H1 (cell line): ENCODE measurements at regions not wholly inside any gene's neighbourhood (a gene's known extent, or its start where the extent isn't known, plus 50 kb on each side); places are given as distances from the start of the nearest gene placed in this dataset.

Experiments
- CTCF ChIA-PET: fragments of 300-600 bp; sonication (Branson Sonifier 250); formaldehyde crosslinking; loops from one replicate; lab custom pipeline; 2021; ENCODE audit not compliant: partially characterized antibody; lab: Charles Lee
- POLR2A ChIA-PET: fragments of 300-600 bp; sonication (Branson Sonifier 250); formaldehyde crosslinking; loops from one replicate; lab custom pipeline; 2021; ENCODE audit warnings: inconsistent platforms; ENCODE audit not compliant: partially characterized antibody; lab: Charles Lee
- DNase-seq, 2 experiments: peaks; one replicate each; pipeline versions ENCODE4 v3.0.0 to v3.0.0-alpha.2; 2010 to 2022; ENCODE audit warnings: low spot score in 2 of 2, low read depth in 1 of 2, mixed read lengths in 1 of 2
- FAIRE-seq: peaks from 2 replicates; lab custom pipeline; 2011; peaks lifted over from hg19 to GRCh38; lab: Jason Lieb, UNC
- H2AFZ ChIP-seq: 2 replicates; pipeline ENCODE4 v1.8.1; 2012; ENCODE audit warnings: low read length, inconsistent platforms
- H2AK5ac ChIP-seq: 2 replicates; pipeline ENCODE4 v1.6.1; 2013; ENCODE audit warnings: low read depth, low read length
- H2BK120ac ChIP-seq: replicated peaks from 2 replicates; pipeline ENCODE3; 2013; ENCODE audit warnings: low read depth, low read length, inconsistent platforms
- H2BK12ac ChIP-seq: 2 replicates; pipeline ENCODE4 v1.6.1; 2013; ENCODE audit warnings: low read depth, low read length
- H2BK15ac ChIP-seq: 2 replicates; pipeline ENCODE4 v1.6.1; 2013; ENCODE audit warnings: low read length
- H2BK20ac ChIP-seq: 2 replicates; pipeline ENCODE4 v1.6.1; 2013; ENCODE audit warnings: low read length
- H2BK5ac ChIP-seq: 2 replicates; pipeline ENCODE4 v1.6.1; 2013; ENCODE audit warnings: low read depth, low read length
- H3K14ac ChIP-seq: 2 replicates; pipeline ENCODE4 v1.6.1; 2013; ENCODE audit warnings: inconsistent platforms; ENCODE audit not compliant: insufficient read length
- H3K18ac ChIP-seq: 2 replicates; pipeline ENCODE4 v1.6.1; 2013; ENCODE audit warnings: low read length; ENCODE audit errors: extremely low read depth
- H3K23ac ChIP-seq: 2 replicates; pipeline ENCODE4 v1.6.1; 2013; ENCODE audit warnings: inconsistent platforms; ENCODE audit not compliant: insufficient read length
- H3K23me2 ChIP-seq: 2 replicates; pipeline ENCODE4 v1.6.1; 2013; ENCODE audit warnings: low read depth, low read length
- H3K27ac ChIP-seq: 2 replicates; pipeline ENCODE4 v1.6.1; 2011; ENCODE audit warnings: low read depth, low read length, inconsistent platforms
- H3K27me3 ChIP-seq, 4 experiments: replicated peaks in 1 of 4; 1 replicate in 1 of 4; 2 replicates in 3 of 4; pipeline versions ENCODE4 v1.6.1 to v1.8.1; 2011 to 2013; ENCODE audit warnings: low read length in 3 of 4, mild to moderate bottlenecking in 3 of 4, inconsistent platforms in 2 of 4, mixed read lengths in 2 of 4, moderate library complexity in 1 of 4; ENCODE audit not compliant: control insufficient read depth in 3 of 4, insufficient read depth in 3 of 4; ENCODE audit errors: extremely low read depth in 1 of 4
- H3K36me3 ChIP-seq, 4 experiments: 2 replicates each; pipeline versions ENCODE4 v1.6.1 to v1.8.1; 2011 to 2013; ENCODE audit warnings: mild to moderate bottlenecking in 4 of 4, low read length in 3 of 4, moderate library complexity in 2 of 4, control low read depth in 1 of 4, inconsistent platforms in 1 of 4; ENCODE audit not compliant: insufficient read depth in 4 of 4, control insufficient read depth in 2 of 4
- H3K4ac ChIP-seq: replicated peaks from 2 replicates; pipeline ENCODE3; 2013; ENCODE audit warnings: low read length, low read depth, mixed read lengths, inconsistent platforms; ENCODE audit not compliant: insufficient read length
- H3K4me1 ChIP-seq, 4 experiments: replicated peaks in 1 of 4; 1 replicate in 1 of 4; 2 replicates in 3 of 4; pipeline versions ENCODE4 v1.6.1 to v1.8.1; 2011 to 2013; ENCODE audit warnings: low read length in 3 of 4, inconsistent platforms in 2 of 4, mixed read lengths in 1 of 4; ENCODE audit not compliant: insufficient read depth in 4 of 4, control insufficient read depth in 3 of 4
- H3K4me2 ChIP-seq, 2 experiments: 2 replicates each; pipeline versions ENCODE4 v1.6.1 to v1.8.1; 2011 to 2013; ENCODE audit warnings: low read depth in 2 of 2, low read length in 2 of 2, control low read depth in 1 of 2, inconsistent platforms in 1 of 2, mild to moderate bottlenecking in 1 of 2; ENCODE audit not compliant: insufficient read depth in 1 of 2
- H3K4me3 ChIP-seq, 4 experiments: fragments of 200-600, 300-600 bp in 1 of 4; sonication (generic), shearing (Covaris generic), sonication (Bioruptor Twin) in 1 of 4; 2 replicates each; pipeline versions ENCODE4 v1.5.1 to v1.8.1; 2011 to 2016; ENCODE audit warnings: low read length in 4 of 4, low read depth in 3 of 4, control low read depth in 2 of 4, inconsistent platforms in 2 of 4, mild to moderate bottlenecking in 2 of 4, mixed read lengths in 1 of 4, moderate library complexity in 1 of 4; ENCODE audit not compliant: insufficient read depth in 2 of 4; ENCODE audit errors: extremely low read depth in 1 of 4
- H3K56ac ChIP-seq: replicated peaks from 2 replicates; pipeline ENCODE3; 2013; ENCODE audit warnings: low read depth, mild to moderate bottlenecking, mixed read lengths, low read length, inconsistent platforms; ENCODE audit not compliant: insufficient read length
- H3K79me1 ChIP-seq: 2 replicates; pipeline ENCODE4 v1.6.1; 2013; ENCODE audit warnings: low read depth, low read length, control low read depth
- H3K79me2 ChIP-seq, 2 experiments: 2 replicates each; pipeline versions ENCODE4 v1.6.1 to v1.8.1; 2012 to 2013; ENCODE audit warnings: low read length in 2 of 2, mild to moderate bottlenecking in 2 of 2, inconsistent platforms in 1 of 2; ENCODE audit not compliant: insufficient read depth in 2 of 2, control insufficient read depth in 1 of 2
- H3K9ac ChIP-seq, 4 experiments: replicated peaks in 1 of 4; 1 replicate in 1 of 4; 2 replicates in 3 of 4; pipeline versions ENCODE4 v1.6.1 to v1.8.1; 2011 to 2013; ENCODE audit warnings: low read depth in 3 of 4, low read length in 3 of 4, control low read depth in 2 of 4, mild to moderate bottlenecking in 2 of 4, moderate library complexity in 2 of 4, inconsistent platforms in 1 of 4; ENCODE audit errors: extremely low read depth in 1 of 4
- H3K9me3 ChIP-seq, 2 experiments: 2 replicates each; pipeline versions ENCODE4 v1.6.1 to v1.8.1; 2012 to 2013; ENCODE audit warnings: mild to moderate bottlenecking in 2 of 2, moderate library complexity in 2 of 2, control low read depth in 1 of 2, inconsistent platforms in 1 of 2, low read depth in 1 of 2, low read length in 1 of 2, mixed read lengths in 1 of 2; ENCODE audit not compliant: insufficient read depth in 2 of 2
- H4K20me1 ChIP-seq, 2 experiments: replicated peaks in 1 of 2; 2 replicates each; pipeline versions ENCODE3 to v1.8.1; 2011 to 2013; ENCODE audit warnings: inconsistent platforms in 2 of 2, low read length in 2 of 2, mild to moderate bottlenecking in 1 of 2; ENCODE audit not compliant: insufficient read depth in 2 of 2, control insufficient read depth in 1 of 2
- H4K5ac ChIP-seq: 2 replicates; pipeline ENCODE4 v1.6.1; 2013; ENCODE audit warnings: low read length, low read depth, mixed read lengths, inconsistent platforms; ENCODE audit not compliant: insufficient read length
- H4K8ac ChIP-seq: 2 replicates; pipeline ENCODE4 v1.8.0; 2013; ENCODE audit warnings: mild to moderate bottlenecking, moderate library complexity, low read length, inconsistent platforms; ENCODE audit not compliant: insufficient read depth; ENCODE audit errors: extremely low read depth
- H4K91ac ChIP-seq: replicated peaks from 2 replicates; pipeline ENCODE3; 2013; ENCODE audit warnings: low read length, mixed read lengths, inconsistent platforms; ENCODE audit not compliant: insufficient read length
- CBX5 ChIP-seq: fragments of 300-800, 300-1000 bp; sonication (generic); IDR thresholded peaks from 2 replicates; pipeline ENCODE4 v1.7.1; 2016; ENCODE audit warnings: antibody characterized with exemption, low read length, low read depth
- EP300 ChIP-seq, 2 experiments: IDR thresholded peaks; 1 replicate in 1 of 2; 2 replicates in 1 of 2; pipeline ENCODE4 v1.6.1; 2011 to 2012; ENCODE audit warnings: low read depth in 2 of 2, low read length in 2 of 2, mild to moderate bottlenecking in 2 of 2, borderline replicate concordance in 1 of 2, inconsistent platforms in 1 of 2, moderate library complexity in 1 of 2
- TAF1 ChIP-seq: IDR thresholded peaks from 2 replicates; pipeline ENCODE4 v1.6.1; 2011; ENCODE audit warnings: mild to moderate bottlenecking, low read depth, low read length
- WGBS, 2 experiments: shearing (Covaris generic) in 1 of 2; methylation state at CpG; one replicate each; pipeline versions ENCODE4 v1.1.6 to v1.1.7; 2013 to 2015; ENCODE audit warnings: low lambda C conversion rate in 2 of 2, mixed read lengths in 2 of 2, inconsistent platforms in 1 of 2, low coverage in 1 of 2, missing lambda C conversion rate in 1 of 2; ENCODE audit not compliant: insufficient replicate concordance in 2 of 2, insufficient coverage in 1 of 2, insufficient read length in 1 of 2; ENCODE audit errors: extremely low coverage in 1 of 2, missing lambda C conversion rate in 1 of 2; 5-methylcytosine and 5-hydroxymethylcytosine counted together

DNA sequence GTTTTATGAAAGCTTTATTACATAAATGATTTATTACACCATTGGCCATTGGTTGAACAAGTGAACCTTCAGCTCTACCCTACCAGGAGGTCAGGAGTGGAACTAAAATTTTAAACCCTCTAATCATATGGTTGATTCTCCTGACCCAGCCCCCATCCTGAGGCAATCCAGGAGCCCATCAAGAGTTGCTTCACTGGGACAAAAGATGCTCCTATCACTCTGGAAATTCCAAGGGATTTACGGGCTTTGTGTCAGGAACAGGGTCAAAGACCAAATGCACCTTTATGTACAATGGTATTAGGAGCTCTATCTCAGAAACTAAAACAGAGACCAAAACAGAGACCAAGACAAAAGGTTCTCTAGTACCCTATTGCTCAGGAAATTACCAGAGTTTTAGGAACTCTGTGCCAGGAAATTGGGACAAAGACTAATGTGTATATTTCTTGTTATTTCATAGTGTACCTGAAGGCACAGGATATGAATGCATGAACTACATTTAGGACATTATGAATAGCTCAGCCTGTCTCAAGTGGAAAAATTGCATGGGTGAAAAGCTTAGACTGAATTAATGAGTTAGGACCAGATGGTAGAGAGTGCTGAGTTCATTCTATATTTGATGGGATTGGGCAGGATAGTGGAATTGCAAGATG lies 171.7 kb upstream of the FLRT2 start:
- H4K20me1 ChIP-seq = no peaks in the 10 kb centered on the region
- H3K9ac ChIP-seq = no peak overlapping the region
- H3K14ac ChIP-seq = no peak overlapping the region
- H4K8ac ChIP-seq = no peak overlapping the region
- H3K4me3 ChIP-seq = no peak overlapping the region
- peaks cover 9% of the 10 kb centered on the region in 2 experiments; a peak in 3 of 4 replicates for H3K9me3 ChIP-seq
- no peak overlapping the region for H3K23ac ChIP-seq
- H2BK12ac ChIP-seq = no peak overlapping the region
- no peak overlapping the region for H2AFZ ChIP-seq
- TF ChIP-seq CBX5 (no peak), TAF1 (no peak), EP300 (IDR thresholded peaks at IDR 0.05; ENCODE audit: borderline replicate concordance in 1 of 2, low read depth in 2 of 2, low read length in 2 of 2) (no peak)
- no peaks in the 10 kb centered on the region for H3K36me3 ChIP-seq
- no peak overlapping the region for H4K5ac ChIP-seq
- H3K4ac ChIP-seq = no peak overlapping the region
- H2BK120ac ChIP-seq = no peak overlapping the region
- FAIRE-seq (no peak), DNase-seq (no peak)
- H3K79me1 ChIP-seq = no peaks in the 10 kb centered on the region
- H3K4me1 ChIP-seq = no peaks in the 10 kb centered on the region
- H3K4me2 ChIP-seq = no peak overlapping the region
- H3K18ac ChIP-seq = no peak overlapping the region
- no peaks in the 10 kb centered on the region for H3K79me2 ChIP-seq
- H2BK15ac ChIP-seq = no peak overlapping the region
- no peak overlapping the region for H3K56ac ChIP-seq
- H2AK5ac ChIP-seq = no peak overlapping the region
- no peak overlapping the region for H2BK5ac ChIP-seq
- POLR2A ChIA-PET = no interaction called here
- no peak overlapping the region for H4K91ac ChIP-seq
- H3K27me3 ChIP-seq = peaks cover 0 to 1% (median 0%) of the 10 kb centered on the region in 4 experiments; a peak in 1 of 7 replicates
- WGBS, 2 experiments = 100% methylated on average over 1 of the region's 1 CpG; no CpG with 5 or more reads in 1 of the 2 experiments
- H3K23me2 ChIP-seq = no peaks in the 10 kb centered on the region
- H3K27ac ChIP-seq = no peak overlapping the region
- CTCF ChIA-PET = interaction anchor here (0.9 kb wide), 1 partner anchor 10 kb away, joined by 3 read pairs; no protein-coding TSS in a partner anchor
- no peak overlapping the region for H2BK20ac ChIP-seq
